Occipital lobe (tissue), 1 donor: ENCODE measurements at regions not wholly inside any gene's neighbourhood (a gene's known extent, or its start where the extent isn't known, plus 50 kb on each side); places are given as distances from the start of the nearest gene placed in this dataset.
"Not testable (repeated sequence)": the region's sequence is repeated elsewhere in the genome, so short reads cannot be mapped to it uniquely, and the experiment has no call there.

Source experiments
- DNase-seq: peaks from one replicate; lab custom pipeline; 2025; lab: John Stamatoyannopoulos, UW

DNA sequence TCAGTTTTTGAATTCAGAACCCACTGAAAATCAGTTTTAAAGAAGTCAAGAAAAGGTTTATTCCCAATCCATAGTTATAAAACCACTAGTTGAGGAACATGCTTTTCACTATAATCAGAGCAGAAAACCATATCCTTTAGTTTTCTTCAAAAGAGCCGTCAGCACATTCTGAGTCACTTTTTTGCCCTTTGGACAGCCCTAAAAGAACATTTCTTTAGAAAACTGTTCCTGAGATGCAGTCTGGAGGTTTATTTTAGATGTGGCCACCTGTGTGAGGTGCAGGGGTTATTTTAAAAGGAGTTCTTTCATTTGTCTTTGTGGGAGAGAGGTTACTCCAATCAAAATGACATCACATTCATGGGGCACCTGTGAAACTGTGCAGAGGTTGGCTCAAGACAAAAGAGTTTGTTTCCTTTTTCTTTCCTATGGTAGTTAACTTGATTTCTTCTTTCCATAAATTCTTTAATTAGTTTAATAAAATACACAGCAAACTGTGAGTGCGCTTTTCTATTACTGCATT is 221.6 kb upstream of the RPS23 start:
- DNase-seq: no peak

DNA sequence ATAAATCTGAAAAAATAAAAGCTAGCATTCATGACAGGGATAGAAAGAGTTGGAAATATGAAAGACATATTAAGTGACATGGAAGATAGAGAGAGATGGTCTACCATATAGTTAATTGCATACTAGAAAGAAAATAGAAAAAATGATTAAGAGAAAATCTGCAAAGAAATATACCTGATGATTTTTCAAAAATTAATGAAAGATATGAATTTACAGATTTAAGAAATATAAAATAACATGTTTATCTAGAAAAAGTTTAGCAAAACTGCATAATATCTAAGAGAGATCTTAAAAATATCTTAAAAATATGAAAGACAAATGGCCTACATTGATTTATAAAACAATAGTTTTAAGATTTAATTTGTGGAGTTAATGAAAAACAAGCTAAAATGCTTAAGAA is 219.1 kb upstream of the RPS23 start:
- DNase-seq: no peak

DNA sequence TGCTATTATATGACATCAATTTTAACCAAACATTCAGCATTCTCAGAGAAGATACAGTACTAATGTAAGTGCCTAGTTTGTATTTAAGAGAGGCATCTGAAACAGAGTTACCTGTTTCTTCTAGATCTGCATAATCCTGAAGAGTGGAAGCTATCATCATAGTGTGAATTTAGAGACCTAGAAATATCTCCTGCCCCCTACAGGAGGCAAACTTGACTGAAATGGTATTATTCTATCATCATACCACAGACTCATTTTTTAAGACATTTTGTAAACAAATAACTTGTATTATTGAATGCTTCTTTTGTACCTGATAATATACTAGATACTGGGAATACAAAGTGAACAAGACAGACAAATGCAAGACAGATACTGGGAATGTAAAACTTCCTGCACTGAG is 216.8 kb upstream of the RPS23 start:
- DNase-seq: no peak

DNA sequence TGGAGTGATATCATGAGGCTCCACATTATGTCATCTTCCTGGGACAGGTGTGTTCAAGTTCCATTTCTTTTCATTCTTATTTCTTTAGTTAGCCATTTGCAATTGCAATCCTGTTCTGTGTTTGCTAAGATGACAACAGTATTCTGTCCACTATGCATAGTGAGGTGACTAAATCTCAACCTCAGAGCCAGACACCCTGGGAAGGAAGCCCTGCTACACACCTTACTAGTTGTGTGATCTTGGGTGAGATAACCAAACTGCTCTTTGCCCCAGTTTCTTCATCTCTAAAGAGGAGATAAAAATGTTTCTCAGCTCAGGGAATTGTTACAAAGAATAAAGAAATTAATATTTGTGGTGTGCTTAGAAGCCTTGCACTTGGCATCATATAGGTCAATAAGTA is 215.1 kb upstream of the RPS23 start:
- no peak for DNase-seq

DNA sequence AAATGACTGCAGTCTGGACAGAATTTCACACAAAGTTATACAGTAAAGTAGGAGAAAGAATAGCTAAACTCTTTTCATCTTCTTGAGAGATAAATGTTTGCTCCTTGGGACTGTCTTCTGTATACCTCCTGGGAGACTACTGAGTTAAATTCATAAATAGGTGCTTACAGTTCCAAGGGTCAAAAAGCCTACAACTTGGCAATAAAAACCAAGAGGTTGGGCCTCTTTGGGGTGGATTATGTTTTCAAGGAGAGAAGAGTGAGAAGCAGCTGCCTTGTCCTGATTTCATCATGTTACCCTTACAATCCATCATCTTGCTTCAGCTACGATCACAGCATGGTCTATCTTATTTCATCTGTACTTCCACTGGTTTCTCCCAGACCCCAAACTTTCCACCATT is 213.2 kb upstream of the RPS23 start:
- DNase-seq: no peak

DNA sequence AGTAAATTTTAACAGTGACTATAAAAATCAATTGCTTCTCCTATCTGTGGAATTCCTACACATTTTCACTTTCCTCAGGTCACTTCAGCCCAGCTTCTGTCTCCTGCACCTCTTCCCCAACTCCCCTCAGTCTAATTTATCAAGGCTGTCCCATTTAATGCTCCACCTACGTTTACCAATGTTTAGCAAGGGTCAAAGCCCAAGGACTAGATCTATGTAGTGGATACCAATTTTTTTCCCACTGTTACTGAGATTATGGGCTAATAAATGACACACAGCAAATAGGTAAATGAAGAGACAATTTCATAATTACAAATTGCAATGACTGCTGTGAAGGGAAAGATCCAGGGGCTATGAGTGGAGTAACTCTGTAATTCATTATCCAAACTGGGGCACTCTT is 211.5 kb upstream of the RPS23 start:
- DNase-seq: no peak

DNA sequence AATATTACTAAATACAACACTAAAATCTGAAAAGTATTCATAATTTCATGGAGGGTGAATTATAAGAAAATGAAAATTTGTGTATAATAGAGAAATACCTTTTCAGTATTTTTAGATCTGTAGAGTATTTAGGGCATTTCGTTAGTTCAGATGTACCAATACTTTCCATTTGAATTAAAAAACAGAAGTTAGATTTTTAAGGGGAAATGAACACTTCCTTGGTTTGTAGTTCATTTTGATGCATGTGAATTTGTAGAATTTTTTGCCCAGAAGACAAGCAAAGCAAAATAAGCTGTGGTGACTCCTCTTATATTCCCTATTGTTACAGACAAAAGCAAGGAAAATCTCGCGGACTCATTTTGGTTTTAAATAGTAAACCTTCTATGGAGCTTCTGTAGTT is 209.0 kb upstream of the RPS23 start:
- no peak for DNase-seq

DNA sequence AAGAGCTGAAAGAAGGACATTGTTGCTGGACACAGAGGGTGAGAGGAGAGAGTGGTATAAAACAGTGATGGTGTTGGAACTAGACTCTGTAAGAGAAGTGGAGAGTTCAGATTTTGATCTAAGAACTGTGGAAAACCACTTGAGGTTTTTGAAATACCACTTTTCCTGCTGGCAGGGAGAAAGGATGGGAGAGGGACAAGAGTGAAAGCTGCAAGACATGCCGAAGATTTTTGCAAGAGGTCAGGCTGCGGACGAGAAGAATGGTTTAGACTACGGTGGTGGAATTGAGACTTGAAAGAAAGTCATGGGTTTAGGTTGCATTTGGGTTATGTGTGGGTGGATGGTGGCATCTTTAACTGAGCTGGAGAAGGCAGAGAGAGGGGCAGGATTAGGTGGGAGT is 202.2 kb upstream of the RPS23 start:
- no peak for DNase-seq

DNA sequence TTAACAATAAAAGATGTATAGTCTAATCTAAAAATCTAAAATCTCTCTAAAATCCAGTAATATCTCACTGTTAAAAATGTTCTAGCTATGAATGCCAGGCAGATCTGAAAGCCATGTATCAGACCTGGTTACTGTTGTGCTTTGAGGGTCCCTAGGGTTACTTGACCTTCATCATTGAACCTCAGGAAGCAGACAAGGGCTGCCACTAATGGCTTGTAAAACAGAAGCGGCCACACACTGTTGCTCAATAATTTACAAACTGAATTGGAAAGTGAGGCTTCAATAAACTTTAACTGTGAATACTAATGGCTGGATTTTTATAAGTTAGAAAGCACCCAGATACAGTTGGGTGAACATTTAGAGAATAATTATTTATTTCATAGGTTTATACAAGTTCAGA is 198.0 kb upstream of the RPS23 start:
- no peak for DNase-seq

DNA sequence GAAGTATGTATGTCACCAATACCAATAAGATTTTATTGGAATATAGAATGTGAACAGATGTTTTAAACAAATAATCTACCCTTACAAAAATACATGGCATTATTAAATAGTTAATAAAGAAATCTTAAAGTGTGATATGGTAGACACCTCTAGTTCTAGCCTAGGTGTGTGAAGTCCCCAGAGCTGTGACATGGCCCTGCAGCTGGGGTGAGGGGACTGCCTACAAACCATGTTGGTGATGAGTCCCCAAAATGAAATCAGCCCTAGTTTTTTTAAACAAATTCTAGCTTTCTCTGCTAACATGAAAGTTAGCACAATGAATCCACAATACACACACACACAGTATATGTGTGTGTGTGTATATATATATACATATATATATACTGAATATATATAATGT is 195.1 kb upstream of the RPS23 start:
- no peak for DNase-seq

DNA sequence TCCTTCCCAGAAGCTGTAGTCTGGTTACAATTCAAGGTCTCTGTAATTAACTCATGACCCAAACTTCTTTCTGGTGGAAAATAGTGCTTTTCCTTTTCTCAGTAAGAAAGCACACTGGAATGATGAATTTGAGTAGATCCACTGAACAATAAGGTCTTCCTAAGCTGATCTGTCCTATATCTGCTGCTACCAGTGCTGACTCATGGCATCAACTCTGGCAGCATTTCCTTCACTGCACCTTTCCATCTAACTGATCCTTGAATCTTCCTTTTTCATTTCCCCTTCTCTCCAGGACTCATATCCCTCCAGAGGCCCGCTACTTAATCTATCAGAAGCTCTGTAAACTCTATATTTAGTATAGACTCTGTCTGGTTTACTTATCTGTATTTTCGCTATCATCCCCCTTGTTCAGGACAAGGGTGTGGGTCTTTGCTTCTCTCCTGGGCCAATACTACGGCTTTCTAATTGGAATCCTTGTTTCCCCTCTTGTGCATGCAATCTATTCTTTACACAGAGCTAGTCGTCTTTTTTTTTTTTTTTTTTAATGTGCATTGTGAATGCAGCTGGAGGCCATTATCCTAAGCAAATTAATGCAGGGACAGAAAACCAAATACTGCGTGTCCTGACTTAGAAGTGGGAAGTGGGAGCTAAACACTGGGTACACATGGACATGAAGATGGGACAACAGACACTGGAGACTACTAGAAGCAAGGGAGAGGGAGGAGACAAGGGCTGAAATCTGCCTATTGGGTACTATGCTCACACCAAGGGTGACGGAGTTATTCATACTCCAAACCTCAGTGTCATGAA is 192.2 kb upstream of the RPS23 start:
- no peak for DNase-seq

DNA sequence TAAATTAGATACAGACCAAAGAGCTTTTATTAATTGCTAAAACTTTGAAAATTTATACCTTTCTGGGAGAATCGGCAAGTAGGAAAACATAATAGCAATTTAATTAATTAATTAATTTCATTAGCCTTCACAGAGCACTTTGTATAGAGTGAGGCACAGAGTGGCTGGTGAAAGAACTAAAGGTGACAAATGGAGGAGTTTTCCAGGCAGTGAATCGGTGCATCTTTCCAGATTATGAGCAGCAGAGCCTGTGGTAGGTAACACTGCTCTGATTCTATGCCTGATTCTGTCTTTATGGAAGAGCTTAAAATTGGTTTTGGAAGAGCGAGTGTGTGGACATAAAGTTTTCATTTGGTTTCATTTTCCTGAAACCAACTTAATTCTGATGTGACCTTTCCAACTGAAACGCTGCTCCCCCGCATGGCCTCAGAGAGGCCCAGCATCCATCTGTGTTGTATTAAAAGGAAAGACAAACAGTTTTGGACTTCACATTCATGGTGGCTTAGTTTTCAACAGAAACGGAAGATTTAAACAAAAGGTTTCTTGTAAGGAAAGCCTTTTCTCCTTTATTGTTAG is 188.9 kb upstream of the RPS23 start:
- no peak for DNase-seq

DNA sequence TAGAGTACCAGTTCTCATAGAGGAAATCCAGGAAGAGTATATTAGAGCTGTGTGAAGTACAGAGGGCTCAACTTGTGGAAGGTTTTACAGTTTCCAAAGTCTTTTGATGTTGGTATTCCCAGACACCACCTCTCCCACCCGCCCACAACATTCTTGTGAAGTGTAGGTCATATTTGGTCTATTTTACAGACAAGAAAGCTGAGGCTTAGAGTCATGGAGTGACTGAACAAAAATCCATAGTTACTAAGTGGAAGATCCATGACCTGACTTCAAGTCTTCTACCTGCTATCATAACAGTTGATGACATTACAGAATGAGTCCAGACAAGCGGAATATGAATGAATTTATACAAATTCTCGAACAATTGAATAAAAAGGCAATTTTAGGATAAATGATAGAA is 187.1 kb upstream of the RPS23 start:
- DNase-seq: no peak

DNA sequence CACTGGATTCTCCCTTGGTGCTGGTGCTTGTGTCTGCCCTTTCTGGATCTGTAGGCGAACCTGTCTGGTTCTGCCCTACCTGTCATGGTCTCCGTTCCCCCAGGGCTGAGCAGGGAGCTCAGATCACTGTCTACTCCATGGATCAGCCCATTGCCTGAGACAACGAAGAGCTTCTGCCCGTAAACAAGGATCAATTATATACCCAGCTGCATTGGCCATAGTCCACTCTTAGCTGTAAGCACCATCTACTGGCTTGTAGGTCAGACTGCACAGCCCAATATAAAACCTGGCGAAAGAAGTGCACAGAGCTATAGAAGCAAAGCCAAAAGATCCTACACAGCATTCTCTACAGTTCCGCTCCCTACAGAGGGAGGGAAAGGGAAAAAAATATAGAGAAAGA is 181.5 kb upstream of the RPS23 start:
- no peak for DNase-seq

DNA sequence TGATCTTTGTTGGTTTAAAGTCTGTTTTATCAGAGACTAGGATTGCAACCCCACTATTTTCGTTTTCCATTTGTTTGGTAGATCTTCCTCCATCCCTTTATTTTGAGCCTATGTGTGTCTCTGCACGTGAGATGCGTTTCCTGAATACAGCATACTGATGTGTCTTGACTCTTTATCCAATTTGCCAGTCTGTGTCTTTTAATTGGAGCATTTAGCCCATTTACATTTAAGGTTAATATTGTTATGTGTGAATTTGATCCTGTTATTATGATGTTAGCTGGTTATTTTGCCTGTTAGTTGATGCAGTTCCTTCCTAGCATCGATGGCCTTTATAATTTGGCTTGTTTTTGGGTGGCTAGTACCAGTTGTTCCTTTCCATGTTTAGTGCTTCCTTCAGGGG is 177.2 kb upstream of the RPS23 start:
- not testable (repeated sequence) for DNase-seq

DNA sequence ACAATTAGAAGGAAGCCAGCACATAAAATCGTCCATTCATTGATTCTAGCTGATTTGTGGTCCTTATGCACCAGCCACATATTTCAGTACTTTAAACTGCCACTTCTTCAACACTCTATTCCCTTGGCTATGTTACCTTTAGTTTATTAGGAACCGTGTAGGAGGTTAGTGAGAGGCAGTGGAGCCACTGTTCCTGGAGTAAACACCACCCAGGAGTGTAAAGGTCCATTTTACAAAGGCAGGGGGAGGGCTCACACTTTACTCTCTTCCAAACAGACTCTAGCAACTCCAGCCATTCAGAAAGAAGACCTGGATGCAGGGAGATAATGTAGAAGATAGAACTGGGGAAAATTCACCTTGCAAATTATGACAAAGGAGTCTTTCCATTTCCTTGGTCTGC is 170.2 kb upstream of the RPS23 start:
- DNase-seq: no peak

DNA sequence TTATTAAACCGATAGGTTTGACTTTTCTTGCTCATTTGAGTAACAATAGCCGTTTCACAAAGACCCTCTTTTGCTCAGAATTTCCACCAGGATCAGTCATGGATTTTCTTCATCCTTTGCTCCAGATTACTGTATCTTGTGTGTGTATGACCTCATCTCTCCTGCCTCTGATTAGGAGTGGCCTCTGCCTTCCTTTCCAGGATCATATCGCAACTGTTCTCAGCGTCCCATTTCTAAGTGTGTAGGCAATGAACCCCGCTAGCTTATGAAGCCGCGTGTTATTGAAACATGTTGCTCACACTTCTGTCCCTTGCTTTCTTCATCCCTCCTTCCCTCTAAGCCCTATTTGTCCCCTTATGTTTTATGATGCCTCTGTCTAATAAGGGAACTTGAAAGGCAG is 169.8 kb upstream of the RPS23 start:
- no peak for DNase-seq

DNA sequence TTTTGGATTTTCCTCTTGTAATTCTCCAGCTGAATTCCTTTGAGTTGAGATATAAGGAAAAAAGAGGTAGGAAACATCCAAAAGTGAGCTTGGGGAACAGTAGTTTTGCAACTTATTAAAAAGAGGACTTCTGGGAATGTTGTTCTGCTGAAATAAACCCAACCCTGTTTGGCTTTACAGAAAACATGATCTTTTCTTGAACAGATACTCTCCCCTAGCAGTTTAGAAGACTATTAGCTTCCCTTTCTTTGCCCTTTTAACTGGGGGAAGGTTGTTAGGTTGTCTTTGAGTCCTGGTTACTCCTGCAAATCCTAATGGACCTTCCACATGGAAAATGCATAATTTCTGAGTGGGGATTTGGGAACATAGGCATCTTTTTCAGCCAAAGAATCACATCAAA is 168.7 kb upstream of the RPS23 start:
- DNase-seq: no peak

DNA sequence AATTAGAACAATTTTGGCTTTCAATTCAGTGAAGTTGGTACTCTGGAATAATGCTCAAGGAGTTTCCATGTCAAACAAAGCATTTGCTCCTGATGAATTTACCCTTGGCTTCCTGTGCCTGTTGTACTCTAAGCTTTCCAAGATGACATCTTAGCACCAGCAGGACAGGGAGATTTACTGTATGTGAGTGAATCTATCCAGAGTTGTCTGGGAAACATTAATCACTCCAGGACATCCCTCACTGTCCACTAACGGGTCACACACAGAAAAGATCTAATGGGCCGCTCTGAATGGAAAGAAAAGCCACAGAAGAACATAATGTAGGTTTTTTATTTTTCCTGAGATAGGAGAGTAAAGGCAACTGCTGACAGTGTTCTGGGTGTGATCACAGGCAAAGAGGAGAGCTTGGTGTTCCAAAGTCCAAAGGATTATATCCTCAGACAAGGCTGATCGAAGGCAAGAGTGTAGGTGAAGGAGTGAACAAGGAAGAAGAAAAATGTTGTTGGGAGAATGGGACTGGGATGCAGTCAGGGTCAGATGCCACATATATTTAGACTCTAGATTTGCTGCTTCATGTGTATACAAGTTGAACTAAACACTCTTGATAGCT is 167.7 kb upstream of the RPS23 start:
- DNase-seq: no peak

DNA sequence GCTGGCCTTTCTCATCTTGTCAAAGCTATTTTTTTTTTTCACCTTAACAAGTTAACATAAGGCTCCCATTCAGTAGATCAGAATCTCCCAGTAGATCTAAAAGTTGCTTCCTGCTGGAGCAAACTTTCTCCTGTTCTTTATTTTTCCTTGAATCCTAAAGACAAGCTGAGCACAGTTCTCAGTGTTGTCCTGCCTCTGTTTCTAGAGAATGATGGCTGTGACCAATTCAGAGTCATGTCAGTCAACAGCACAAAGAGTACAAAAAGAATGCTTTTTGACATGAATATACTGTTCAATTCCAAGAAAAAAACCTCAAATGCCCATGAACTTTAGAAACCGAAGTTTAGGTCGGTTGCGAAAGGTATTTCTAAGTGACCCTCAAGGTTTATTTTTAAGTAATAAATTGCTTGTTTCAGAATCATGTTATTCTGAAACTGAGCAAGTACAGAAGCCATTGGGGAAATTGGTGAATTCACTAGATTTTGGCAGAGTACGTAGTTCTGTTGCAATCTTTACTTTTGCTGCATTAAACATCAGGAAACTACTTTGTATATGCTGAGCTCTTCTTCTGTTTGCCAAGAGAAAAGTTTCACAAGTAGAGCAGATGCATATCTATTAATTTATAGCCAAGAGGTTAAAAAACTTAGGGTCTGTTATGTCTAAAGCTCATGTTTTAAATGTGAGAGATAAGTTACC is 161.7 kb upstream of the RPS23 start:
- no peak for DNase-seq

DNA sequence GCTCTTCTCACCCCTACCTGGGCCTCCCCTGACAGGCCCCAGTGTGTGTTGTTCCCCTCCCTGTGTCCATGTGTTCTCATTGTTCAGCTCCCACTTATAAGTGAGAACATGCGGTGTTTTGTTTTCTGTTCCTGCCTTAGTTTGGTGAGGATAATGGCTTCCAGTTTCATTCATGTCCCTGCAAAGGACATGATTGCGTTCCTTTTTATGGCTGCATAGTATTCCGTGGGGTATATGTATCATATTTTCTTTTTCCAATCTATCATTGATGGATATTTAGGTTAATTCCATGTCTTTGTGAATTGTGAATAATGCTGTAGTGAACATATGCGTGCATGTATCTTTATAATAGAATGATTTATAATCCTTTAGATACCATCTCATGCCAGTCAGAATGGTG is 159.4 kb upstream of the RPS23 start:
- DNase-seq: not testable (repeated sequence)

DNA sequence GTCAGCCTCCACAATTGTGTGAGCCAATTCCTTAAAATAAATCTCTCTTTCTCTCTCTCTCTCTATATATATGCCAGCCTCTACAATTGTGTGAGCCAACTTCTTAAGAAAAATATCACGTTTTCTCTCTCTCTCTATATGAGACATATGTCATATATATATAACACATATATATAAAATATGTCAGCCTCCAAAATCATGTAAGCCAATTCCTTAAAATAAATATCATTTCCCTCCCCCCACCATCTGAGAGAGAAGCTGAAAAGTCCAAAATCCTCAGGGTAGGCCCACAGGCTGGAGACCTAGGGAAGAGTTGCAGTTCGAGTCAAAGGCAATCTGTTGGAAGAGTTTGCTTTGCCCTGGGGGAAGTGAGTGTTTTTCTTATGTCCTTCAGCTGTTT is 158.1 kb upstream of the RPS23 start:
- no peak for DNase-seq
